ENCODE measurements at regions not wholly inside any gene's neighbourhood (a gene's known extent, or its start where the extent isn't known, plus 50 kb on each side); places are given as distances from the start of the nearest gene placed in this dataset.

DNA sequence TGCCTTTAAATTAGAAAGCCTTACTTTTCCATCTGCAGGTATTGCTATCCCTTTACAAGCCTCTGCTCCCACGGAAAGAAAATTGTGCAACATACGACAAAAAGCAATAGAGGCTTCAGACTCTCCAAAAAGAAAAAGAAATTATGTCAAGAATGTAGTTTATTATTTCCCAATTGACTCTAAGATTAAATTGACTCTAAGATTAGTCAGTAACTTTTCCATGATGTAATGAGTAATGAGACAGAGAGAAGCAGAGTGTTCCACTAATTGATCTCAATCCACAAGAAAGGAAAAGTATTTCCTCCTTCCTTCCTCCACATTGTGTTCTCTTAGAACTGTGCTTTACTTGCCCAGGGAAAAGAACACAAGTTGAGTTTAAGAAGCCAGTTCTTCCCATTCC, 345.7 kb upstream of the HS3ST1 start:
- TF ChIP-seq, protein P1, sequence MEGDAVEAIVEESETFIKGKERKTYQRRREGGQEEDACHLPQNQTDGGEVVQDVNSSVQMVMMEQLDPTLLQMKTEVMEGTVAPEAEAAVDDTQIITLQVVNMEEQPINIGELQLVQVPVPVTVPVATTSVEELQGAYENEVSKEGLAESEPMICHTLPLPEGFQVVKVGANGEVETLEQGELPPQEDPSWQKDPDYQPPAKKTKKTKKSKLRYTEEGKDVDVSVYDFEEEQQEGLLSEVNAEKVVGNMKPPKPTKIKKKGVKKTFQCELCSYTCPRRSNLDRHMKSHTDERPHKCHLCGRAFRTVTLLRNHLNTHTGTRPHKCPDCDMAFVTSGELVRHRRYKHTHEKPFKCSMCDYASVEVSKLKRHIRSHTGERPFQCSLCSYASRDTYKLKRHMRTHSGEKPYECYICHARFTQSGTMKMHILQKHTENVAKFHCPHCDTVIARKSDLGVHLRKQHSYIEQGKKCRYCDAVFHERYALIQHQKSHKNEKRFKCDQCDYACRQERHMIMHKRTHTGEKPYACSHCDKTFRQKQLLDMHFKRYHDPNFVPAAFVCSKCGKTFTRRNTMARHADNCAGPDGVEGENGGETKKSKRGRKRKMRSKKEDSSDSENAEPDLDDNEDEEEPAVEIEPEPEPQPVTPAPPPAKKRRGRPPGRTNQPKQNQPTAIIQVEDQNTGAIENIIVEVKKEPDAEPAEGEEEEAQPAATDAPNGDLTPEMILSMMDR (IDR thresholded peaks at IDR 0.05; ENCODE audit: low read depth, low read length, missing control alignments) = no peak
- DNase-seq = no peak
- Histone ChIP-seq H3K4me3 (ENCODE audit: low read depth, low read length) (no peak overlapping the region), H3K27me3 (replicated peaks) (no peaks in the 10 kb centered on the region), H3K27ac (no peak overlapping the region), H3K36me3 (replicated peaks) (no peaks in the 10 kb centered on the region)
- in situ Hi-C loops (cut with HindIII; ENCODE audit: low pct_ligation_motif_present, low sequenced_read_pairs) = no loop called here

DNA sequence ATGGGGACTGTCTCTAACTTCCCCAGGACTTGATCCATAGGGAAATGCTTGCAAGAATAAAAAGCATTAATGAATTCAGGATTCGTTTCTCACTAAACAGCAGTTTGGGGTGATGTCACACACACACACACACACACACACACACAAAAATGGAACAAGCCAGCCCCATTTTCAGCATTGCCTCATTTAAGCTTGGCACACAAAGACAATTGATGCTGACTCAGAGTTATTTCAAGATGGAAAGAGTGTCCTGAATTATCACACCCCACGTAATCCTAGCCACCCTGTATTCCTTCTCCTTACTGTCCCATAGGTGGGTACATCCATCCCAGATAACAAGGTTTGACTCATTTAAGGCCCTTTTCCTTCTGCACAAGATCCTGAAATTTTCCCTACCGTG, 345.1 kb upstream of the HS3ST1 start:
- Histone ChIP-seq H3K4me3 (ENCODE audit: low read depth, low read length) (no peak overlapping the region), H3K36me3 (replicated peaks) (no peaks in the 10 kb centered on the region), H3K27ac (no peak overlapping the region), H3K27me3 (replicated peaks) (no peaks in the 10 kb centered on the region)
- TF ChIP-seq, protein P1 (IDR thresholded peaks at IDR 0.05; ENCODE audit: low read depth, low read length, missing control alignments) = no peak
- no peak for DNase-seq
- in situ Hi-C loops (cut with HindIII; ENCODE audit: low pct_ligation_motif_present, low sequenced_read_pairs) = no loop called here

DNA sequence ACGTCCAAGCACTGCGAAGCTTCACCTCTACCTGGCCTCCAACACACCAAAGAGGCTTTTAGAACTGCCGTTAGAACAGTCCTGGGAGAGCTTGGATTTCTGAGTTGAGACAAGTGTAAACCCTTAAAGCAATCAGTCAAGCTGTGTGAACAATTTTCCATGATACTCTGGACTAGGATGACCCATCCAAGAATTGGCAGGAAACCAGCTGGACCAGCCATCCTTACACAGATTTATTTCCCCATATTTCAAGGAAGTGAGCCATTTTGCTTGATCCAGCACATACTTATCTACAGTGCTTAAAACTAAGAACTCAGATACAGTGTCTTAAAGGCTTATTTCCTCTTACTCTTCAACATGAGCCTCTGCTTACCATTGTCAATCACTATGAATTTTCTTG, 340.7 kb upstream of the HS3ST1 start:
- in situ Hi-C loops (cut with HindIII; ENCODE audit: low pct_ligation_motif_present, low sequenced_read_pairs) = no loop called here
- Histone ChIP-seq H3K27ac (no peak overlapping the region), H3K36me3 (replicated peaks) (no peaks in the 10 kb centered on the region), H3K27me3 (replicated peaks) (no peaks in the 10 kb centered on the region), H3K4me3 (ENCODE audit: low read depth, low read length) (no peak overlapping the region)
- peak; percentile 1 for DNase-seq
- TF ChIP-seq, protein P1 (IDR thresholded peaks at IDR 0.05; ENCODE audit: low read depth, low read length, missing control alignments) = no peak

DNA sequence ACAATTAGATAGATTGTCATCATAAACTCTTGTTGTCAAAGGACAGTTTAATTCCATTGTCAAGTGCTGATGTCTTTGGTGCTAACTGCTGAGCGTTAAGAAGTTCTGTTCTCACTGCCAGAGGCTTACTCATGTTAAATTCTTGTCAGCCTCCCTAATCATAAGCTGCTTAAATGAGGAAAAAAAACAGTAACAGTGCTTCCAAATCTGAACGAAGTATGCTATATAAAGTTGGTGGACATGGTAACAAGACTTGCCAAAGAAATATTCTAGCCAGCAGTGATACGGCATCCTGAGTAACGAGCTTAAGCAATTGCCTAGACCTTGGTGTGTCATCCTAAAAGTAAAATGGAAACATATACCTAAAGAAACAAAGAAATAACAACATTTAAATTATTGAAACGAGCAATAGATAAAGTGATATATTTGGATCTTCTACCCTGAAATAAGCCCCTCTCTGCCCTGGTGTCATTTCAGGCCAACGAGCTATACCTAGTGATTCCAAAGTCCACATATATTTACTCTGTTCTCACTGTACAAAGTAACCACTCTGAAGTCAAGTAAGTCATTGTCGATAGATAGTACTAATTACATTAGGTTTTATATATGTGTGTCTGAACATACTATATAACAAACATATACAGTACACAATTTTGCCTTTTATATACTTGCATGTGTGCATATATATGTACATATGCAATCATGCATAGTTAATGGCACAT, 339.7 kb upstream of the HS3ST1 start:
- Histone ChIP-seq H3K27me3 (replicated peaks) (no peaks in the 10 kb centered on the region), H3K4me3 (ENCODE audit: low read depth, low read length) (no peak overlapping the region), H3K36me3 (replicated peaks) (no peaks in the 10 kb centered on the region), H3K27ac (no peak overlapping the region)
- TF ChIP-seq, protein P1 (IDR thresholded peaks at IDR 0.05; ENCODE audit: low read depth, low read length, missing control alignments) = no peak
- in situ Hi-C loops (cut with HindIII; ENCODE audit: low pct_ligation_motif_present, low sequenced_read_pairs) = no loop called here
- DNase-seq = no peak

DNA sequence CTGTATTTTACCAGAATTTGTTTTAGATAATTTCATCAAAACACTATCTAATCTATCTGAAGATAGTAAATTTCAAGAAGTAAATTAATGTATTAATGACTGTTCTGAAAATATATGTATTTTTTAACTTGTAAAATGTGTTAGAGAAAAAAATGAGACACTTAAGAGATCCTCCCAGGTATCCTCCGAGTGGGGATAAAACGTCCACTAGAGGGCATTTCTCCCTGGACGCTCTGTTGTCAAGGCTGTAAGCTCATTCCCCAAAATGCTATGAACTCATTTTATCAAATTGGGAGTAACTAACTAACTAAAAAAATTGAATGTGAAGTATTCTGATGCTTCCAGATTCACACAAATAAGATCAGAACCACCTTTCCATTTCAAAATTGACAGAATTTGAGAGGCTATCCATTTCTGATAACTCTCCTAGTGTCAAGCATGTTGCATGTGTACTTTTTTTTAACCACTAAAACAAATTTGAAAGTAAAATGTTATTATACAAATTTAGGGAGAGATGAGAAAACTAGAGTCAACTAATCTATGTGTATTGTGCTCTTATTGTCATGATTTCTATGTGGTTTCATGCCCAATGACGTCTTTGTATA, 337.3 kb upstream of the HS3ST1 start:
- no peak overlapping the region for H3K4me3 ChIP-seq (ENCODE audit: low read depth, low read length)
- H3K27me3 ChIP-seq (replicated peaks) = no peaks in the 10 kb centered on the region
- TF ChIP-seq, protein P1 (IDR thresholded peaks at IDR 0.05; ENCODE audit: low read depth, low read length, missing control alignments) = peak; percentile 85
- DNase-seq = peak; percentile 9
- H3K36me3 ChIP-seq (replicated peaks) = no peaks in the 10 kb centered on the region
- in situ Hi-C loops (cut with HindIII; ENCODE audit: low pct_ligation_motif_present, low sequenced_read_pairs) = no loop called here
- no peak overlapping the region for H3K27ac ChIP-seq
